Psoas muscle (tissue), 7 donors: ENCODE measurements at regions not wholly inside any gene's neighbourhood (a gene's known extent, or its start where the extent isn't known, plus 50 kb on each side); places are given as distances from the start of the nearest gene placed in this dataset.

Experiments
- ATAC-seq, 4 donors: fragments of 200-7000 bp; cut with Tn5 transposase; one replicate each; pipeline ENCODE4 v1.9.1; 2020; ENCODE audit warnings: moderate library complexity in 3 of 4, mild to moderate bottlenecking in 2 of 4
- DNase-seq, 2 donors: peaks; one replicate each; pipeline ENCODE4 v3.0.0-alpha.2; 2020
- H3K27ac ChIP-seq: fragments of 200-600 bp; one replicate; pipeline ENCODE4 v1.8.0; 2022
- H3K27me3 ChIP-seq, 3 donors: fragments of 200-600 bp in 1 of 3; one replicate each; pipeline versions ENCODE4 v1.6.1 to v1.8.0; 2013 to 2022; ENCODE audit warnings: low read length in 2 of 3, mild to moderate bottlenecking in 2 of 3, moderate library complexity in 1 of 3; ENCODE audit not compliant: insufficient read depth in 3 of 3
- H3K36me3 ChIP-seq, 2 donors: fragments of 200-600 bp in 1 of 2; one replicate each; pipeline versions ENCODE4 v1.6.1 to v1.8.0; 2013 to 2022; ENCODE audit warnings: low read depth in 1 of 2, mild to moderate bottlenecking in 1 of 2, moderate library complexity in 1 of 2; ENCODE audit not compliant: insufficient read depth in 1 of 2
- H3K4me1 ChIP-seq: fragments of 200-600 bp; one replicate; pipeline ENCODE4 v1.8.0; 2022
- H3K4me3 ChIP-seq: fragments of 200-600 bp; one replicate; pipeline ENCODE4 v1.8.0; 2022; ENCODE audit warnings: mild to moderate bottlenecking
- H3K9me3 ChIP-seq: fragments of 200-600 bp; one replicate; pipeline ENCODE4 v1.8.0; 2022
- CTCF ChIP-seq: fragments of 200-600 bp; IDR thresholded peaks from one replicate; pipeline ENCODE4 v1.8.0; 2022; ENCODE audit warnings: antibody characterized with exemption
- WGBS, 3 donors: extraction: QIAGEN DNeasy Blood & Tissue Kit; methylation state at CpG; one replicate each; pipeline versions ENCODE4 v1.1.6 to v1.1.7; 2013; 5-methylcytosine and 5-hydroxymethylcytosine counted together
- intact Hi-C, 2 donors: fragments of 100-400 bp; cut with DNase I; formaldehyde crosslinking; loops; one replicate each; pipeline versions ENCODE4 v1.11.0 to v1.14.2; 2022
- donor health status: healthy with polysubstance abuse.
- donor health status: DM: no; HTN: no; CAD: no; lungs with moderate emphysema.
- donor health status: Bipolar disorder and iron deficiency.
- donor health status: healthy.
- donor health status: DM: yes; HTN: yes; CAD: no.
- donor health status: DM: no; HTN: no; CAD: no.
- donor health status: DM: yes; HTN: yes; CAD: no.

- Histone ChIP-seq H3K27me3 (peaks cover 0 to 65% (median 18%) of the 10 kb centered on the region in 3 donors), H3K36me3 (no peaks in the 10 kb centered on the region), H3K4me1 (peaks cover 7% of the 10 kb centered on the region), H3K27ac (no peak overlapping the region), H3K4me3 (no peak overlapping the region), H3K9me3 (no peaks in the 10 kb centered on the region)
- WGBS, 3 donors: 47 to 67% (median 55%) methylated on average over 2 of the region's 2 CpGs
- intact Hi-C loops: no loop called here
- DNase-seq (peak in 1 of 2 donors; percentile 3), ATAC-seq (no peak)
- no peak for TF ChIP-seq CTCF
Observed at GRCh38 chr15:89395031-89395430, 60.4 kb upstream of the POLG start.

- ATAC-seq: no peak
- intact Hi-C loops: no loop called here
- H3K36me3 ChIP-seq: no peaks in the 10 kb centered on the region
- peak in 1 of 2 donors; percentile 15 for DNase-seq
- H3K27me3 ChIP-seq: peaks cover 0 to 53% (median 16%) of the 10 kb centered on the region in 3 donors
- no peak for TF ChIP-seq CTCF
- no peak overlapping the region for H3K4me3 ChIP-seq
- no peaks in the 10 kb centered on the region for H3K4me1 ChIP-seq
- no peak overlapping the region for H3K27ac ChIP-seq
- WGBS, 3 donors: 66 to 76% (median 70%) methylated on average over 5 of the region's 5 CpGs
- no peaks in the 10 kb centered on the region for H3K9me3 ChIP-seq
Observed at GRCh38 chr15:89393056-89393455, 58.4 kb upstream of the POLG start.

- Histone ChIP-seq H3K4me1 (no peaks in the 10 kb centered on the region), H3K27ac (no peak overlapping the region), H3K4me3 (no peak overlapping the region), H3K9me3 (no peaks in the 10 kb centered on the region), H3K27me3 (peaks cover 0 to 40% (median 8%) of the 10 kb centered on the region in 3 donors), H3K36me3 (no peaks in the 10 kb centered on the region)
- ATAC-seq (no peak), DNase-seq (peak in 1 of 2 donors; percentile 12)
- no peak for TF ChIP-seq CTCF
- WGBS, 3 donors: 55 to 68% (median 65%) methylated on average over 12 of the region's 12 CpGs
- intact Hi-C loops: no loop called here
Observed at GRCh38 chr15:89391685-89392257, 57.1 kb upstream of the POLG start.

GRCh38 chr15:89389841-89390603 is 55.4 kb upstream of the POLG start:
- WGBS, 3 donors: 34 to 47% (median 38%) methylated on average over 19 of the region's 19 CpGs
- DNase-seq (peak in 1 of 2 donors; percentile 63), ATAC-seq (no peak)
- Histone ChIP-seq H3K27ac (no peak overlapping the region), H3K27me3 (peaks cover 0 to 31% (median 7%) of the 10 kb centered on the region in 3 donors), H3K4me3 (no peak overlapping the region), H3K36me3 (no peaks in the 10 kb centered on the region), H3K4me1 (no peaks in the 10 kb centered on the region), H3K9me3 (no peaks in the 10 kb centered on the region)
- intact Hi-C loops: no loop called here
- no peak for TF ChIP-seq CTCF
